Skeletal muscle cell (primary cell): ENCODE measurements at regions not wholly inside any gene's neighbourhood (a gene's known extent, or its start where the extent isn't known, plus 50 kb on each side); places are given as distances from the start of the nearest gene placed in this dataset.
A peak's percentile ranks its signal among the peaks of the same experiment; 100 is the strongest.

Experiments
- DNase-seq: peaks from one replicate; pipeline ENCODE4 v3.0.0-alpha.2; 2010; ENCODE audit warnings: low read depth
- H3K4me3 ChIP-seq: 2 replicates; pipeline ENCODE4 v1.5.1; 2011; ENCODE audit warnings: low read depth, mild to moderate bottlenecking, control low read depth, low read length, moderate library complexity

- no peak for DNase-seq
- no peak overlapping the region for H3K4me3 ChIP-seq
Observed at GRCh38 chr11:80610516-80610915, 1169.7 kb upstream of the TENM4 start.

- no peak for DNase-seq
- no peak overlapping the region for H3K4me3 ChIP-seq
Observed at GRCh38 chr11:80603472-80603871, 1162.6 kb upstream of the TENM4 start.

DNA sequence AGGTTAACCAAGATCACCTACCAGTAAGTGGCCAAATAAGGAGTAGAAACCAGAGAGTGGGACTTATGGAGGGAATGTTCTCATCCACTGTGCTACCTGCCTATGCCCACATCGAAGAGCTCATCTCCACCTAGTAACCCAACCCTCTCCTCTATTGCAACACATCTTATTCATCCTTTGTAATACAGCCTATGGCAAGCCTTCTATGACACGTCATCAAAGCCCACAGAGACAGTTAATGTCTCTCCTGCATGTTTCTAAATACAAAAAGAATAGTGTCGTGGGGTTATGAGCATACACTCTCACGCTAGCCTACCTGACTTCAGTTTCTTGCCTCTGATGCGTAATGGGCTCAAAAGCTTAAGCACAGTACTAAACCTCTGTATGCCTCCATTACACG is 1158.1 kb upstream of the TENM4 start:
- no peak for DNase-seq
- H3K4me3 ChIP-seq: no peak overlapping the region

GRCh38 chr11:80596291-80596810 is 1155.5 kb upstream of the TENM4 start:
- H3K4me3 ChIP-seq: no peak overlapping the region
- no peak for DNase-seq

GRCh38 chr11:80595011-80595410 is 1154.2 kb upstream of the TENM4 start:
- no peak overlapping the region for H3K4me3 ChIP-seq
- no peak for DNase-seq

DNA sequence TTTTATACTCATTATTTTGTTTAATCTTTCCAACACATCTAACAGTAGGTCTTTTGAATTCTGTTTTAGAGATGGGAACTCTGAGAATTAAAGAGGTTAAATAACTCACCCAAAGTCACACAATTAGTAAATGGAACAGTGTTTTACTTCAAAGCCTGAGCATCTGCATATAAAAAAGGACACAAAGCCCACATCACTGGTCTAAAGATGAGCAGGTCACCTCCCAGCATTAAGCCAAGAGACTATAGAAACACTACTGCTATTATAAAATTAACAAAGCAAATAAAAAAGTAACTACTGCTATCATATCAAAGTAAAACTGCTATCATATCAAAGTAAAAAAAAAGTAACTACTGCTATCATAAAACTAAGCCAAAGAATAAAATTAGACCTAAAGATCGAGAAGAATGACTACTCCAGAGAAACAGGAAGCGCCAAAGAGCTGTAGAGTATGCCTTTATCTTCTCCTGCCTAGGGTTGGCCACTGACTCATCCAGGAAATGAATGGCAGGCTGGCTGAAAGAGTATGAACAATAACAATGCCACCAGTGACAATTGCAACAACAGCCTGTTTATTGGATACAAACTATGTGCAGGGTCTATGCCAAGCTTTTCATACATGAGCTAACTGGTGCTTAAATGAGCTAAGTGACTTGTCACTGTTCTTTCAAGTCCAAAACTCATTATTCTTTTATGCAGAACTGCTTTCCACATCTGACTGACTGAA is 1153.0 kb upstream of the TENM4 start:
- no peak overlapping the region for H3K4me3 ChIP-seq
- peak; percentile 0 for DNase-seq

GRCh38 chr11:80592546-80592945 is 1151.7 kb upstream of the TENM4 start:
- no peak for DNase-seq
- H3K4me3 ChIP-seq: no peak overlapping the region

- no peak for DNase-seq
Observed at GRCh38 chr11:80587906-80588305, 1147.1 kb upstream of the TENM4 start.

GRCh38 chr11:80586464-80586863 is 1145.6 kb upstream of the TENM4 start:
- H3K4me3 ChIP-seq: no peak overlapping the region
- no peak for DNase-seq

More at GRCh38 chr11:80587906-80588305, 1147.1 kb upstream of the TENM4 start:
- no peak overlapping the region for H3K4me3 ChIP-seq

DNA sequence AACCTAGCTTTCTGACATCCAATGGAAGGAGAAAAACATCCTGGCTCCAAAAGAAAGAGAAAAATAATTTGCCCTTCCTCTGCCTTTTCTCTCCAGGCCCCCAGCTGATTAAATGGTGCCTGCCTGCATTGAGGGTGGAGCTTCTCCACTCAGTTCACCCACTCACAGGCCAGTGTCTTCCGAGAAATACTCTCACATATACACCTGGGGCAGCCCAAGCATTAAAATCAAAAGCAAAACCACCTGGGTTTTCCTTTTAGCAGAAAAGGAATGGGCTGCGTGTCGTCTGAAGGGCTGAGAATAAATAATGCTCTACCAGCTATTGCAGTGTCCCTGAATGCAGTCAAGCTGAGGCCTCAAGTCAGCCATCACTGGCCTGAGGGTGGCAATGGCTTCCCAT is 1143.8 kb upstream of the TENM4 start:
- no peak overlapping the region for H3K4me3 ChIP-seq
- DNase-seq: no peak

DNA sequence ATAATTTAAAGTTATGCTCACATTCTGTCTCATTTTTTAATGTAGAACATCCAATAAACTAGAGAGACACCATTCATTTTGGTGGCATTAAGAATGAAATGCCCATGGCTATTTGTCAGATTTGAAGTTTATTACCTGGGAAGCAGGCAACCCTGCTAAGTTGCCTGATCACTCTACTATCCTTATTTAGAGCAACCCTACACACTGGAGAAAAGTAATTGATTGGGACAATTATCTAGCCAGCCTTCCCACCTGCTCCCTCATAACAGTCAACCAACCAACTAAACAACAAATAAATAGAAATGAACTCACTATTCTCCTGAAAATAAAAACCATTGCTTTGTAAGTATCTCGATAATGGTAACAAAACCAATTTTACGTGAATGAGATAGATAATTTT is 1129.0 kb upstream of the TENM4 start:
- no peak overlapping the region for H3K4me3 ChIP-seq
- no peak for DNase-seq

- no peak for DNase-seq
- H3K4me3 ChIP-seq: no peak overlapping the region
Observed at GRCh38 chr11:80565231-80565630, 1124.4 kb upstream of the TENM4 start.

DNA sequence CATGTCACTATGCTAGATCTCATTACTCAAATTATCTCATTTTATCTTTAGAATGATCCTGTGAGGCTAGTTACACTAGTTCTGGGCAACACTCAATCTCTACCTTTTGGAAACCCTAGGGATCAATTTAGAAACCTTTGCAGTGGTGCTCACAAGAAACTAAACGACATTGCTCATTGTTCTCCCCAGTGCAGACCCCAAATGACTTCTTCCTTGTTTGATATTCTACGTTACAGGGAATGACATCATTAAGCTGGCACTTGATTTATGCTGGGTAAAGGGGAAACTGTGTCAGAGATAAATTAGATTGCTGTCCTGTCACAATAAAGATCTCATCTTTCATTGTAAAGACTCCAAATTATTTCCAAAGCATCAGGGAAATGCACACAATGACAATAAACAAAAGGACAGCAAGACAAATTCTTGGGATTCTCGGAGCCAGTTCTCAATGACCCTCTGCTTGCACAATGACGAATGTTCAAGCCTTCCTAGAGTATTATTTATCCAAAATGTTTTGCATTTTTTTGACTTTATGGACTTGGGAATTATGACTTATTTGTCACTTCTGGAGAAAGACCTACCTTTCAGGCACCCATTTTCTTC is 1121.8 kb upstream of the TENM4 start:
- no peak for DNase-seq

DNA sequence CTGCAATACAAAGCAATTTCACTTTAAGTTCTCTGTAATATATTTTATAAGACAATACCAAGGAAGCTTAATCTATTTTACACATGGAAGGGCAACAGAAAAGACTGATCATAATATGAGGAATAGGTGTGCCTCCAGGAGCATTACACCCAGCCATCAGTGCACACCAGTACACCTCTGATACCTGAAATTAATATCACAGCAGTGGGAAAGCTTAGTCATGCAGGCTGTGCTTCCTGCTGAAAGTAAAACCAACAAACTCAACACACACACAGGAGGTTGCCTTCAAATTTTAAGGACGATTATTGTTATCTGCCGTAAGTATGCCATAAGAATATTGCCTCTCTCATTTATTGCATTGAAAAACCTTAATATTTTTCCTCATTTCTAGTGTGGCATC is 1119.1 kb upstream of the TENM4 start:
- no peak for DNase-seq

More for the DNA sequence above, 1121.8 kb upstream of the TENM4 start:
- H3K4me3 ChIP-seq: no peak overlapping the region

GRCh38 chr11:80553565-80553964 is 1112.7 kb upstream of the TENM4 start:
- no peak overlapping the region for H3K4me3 ChIP-seq
- no peak for DNase-seq

More for the DNA sequence above, 1119.1 kb upstream of the TENM4 start:
- no peak overlapping the region for H3K4me3 ChIP-seq

DNA sequence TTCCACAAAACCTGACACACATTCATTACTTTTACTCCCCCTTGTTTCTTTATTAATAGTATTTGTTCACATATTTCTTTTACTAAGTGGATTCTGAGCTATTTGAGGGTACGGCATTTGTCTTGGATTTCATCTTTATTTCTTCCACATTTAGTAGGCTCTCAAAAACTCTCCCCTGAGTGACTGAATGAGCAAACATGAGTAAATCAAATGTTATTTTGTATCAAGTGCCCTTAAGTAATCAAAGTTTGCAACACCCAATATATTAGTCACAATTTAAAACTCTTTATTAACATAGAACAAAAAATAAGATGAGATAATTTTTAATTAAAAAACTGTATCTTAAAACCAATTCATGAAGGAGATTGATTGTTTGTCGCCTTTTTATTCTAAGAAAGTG is 1101.9 kb upstream of the TENM4 start:
- DNase-seq: no peak
- no peak overlapping the region for H3K4me3 ChIP-seq

- no peak overlapping the region for H3K4me3 ChIP-seq
- DNase-seq: no peak
Observed at GRCh38 chr11:80538040-80538439, 1097.2 kb upstream of the TENM4 start.

- no peak for DNase-seq
- no peak overlapping the region for H3K4me3 ChIP-seq
Observed at GRCh38 chr11:80533463-80533862, 1092.6 kb upstream of the TENM4 start.

GRCh38 chr11:80532633-80533232 is 1091.9 kb upstream of the TENM4 start:
- no peak for DNase-seq
- no peak overlapping the region for H3K4me3 ChIP-seq

- DNase-seq: no peak
- H3K4me3 ChIP-seq: no peak overlapping the region
Observed at GRCh38 chr11:80529726-80530125, 1088.9 kb upstream of the TENM4 start.
